Suppressor macrophage treated with lipopolysaccharide for 4 hours (primary cell): ENCODE measurements at regions not wholly inside any gene's neighbourhood (a gene's known extent, or its start where the extent isn't known, plus 50 kb on each side); places are given as distances from the start of the nearest gene placed in this dataset.

Experiments used
- DNase-seq: peaks from one replicate; pipeline ENCODE4 v3.0.0-alpha.2; 2020

DNA sequence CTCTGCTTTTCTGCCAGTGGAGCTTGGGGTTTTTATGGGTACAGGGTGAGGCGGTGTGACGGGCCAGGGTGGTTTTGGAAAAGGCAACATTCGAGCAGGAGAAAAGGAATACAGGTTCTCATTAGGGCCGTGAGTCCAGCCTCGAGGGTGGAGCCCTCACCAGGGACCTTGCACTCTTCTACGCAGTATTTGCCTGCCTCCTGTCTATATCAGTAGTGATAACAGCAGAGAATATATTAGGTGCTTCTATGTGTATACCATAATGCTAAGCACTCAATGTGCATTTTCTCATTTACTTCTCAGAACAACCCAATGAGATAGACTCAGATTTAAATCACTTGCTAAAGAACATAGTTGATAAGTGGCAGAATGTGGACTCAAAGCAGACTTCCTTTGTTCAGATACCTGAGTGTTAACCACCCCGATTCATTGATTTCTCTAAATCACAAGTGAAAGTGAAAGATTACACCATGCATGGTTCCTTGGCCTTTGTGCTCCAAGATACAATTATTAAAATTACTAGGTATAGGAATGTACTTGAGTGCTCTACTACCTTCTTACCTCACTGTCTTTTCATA lies 403.9 kb downstream of the PCDH7 start:
- DNase-seq = no peak

DNA sequence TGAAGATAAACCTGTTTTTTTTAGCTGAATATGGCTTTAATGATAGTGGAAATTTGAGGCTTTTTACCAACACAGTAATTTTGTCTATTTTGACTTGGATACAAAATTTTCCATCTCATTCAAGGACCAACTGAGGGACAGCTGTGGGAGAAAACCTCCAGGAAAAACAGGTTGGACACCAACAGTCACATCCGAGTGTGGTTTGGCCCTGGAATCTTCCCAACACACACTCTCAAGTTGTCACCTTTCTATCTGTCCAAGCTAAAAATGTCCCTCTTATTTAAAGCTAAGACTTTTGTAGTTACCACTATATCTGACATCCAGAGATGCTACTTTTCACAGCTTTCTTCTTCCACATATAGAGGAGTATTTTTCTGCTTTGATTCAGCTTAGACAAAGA lies 404.9 kb downstream of the PCDH7 start:
- DNase-seq = no peak

DNA sequence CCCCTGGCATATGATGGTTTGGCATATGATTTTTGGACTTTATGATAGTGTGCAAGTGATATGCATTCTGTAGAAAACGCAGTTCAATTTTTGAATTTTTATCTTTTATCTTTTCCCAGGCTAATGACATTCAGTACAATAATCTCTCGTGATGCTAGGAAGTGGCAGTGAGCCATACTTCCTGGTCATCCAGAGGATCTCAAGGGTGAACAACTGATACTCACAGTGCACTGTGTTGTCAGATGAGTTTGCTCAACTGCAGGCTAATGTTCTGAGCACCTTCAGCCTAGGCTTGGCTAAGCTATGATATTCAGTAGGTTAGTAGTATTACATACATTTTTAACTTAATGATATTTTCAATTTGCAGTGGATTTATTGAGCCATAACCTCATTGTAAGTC lies 405.3 kb downstream of the PCDH7 start:
- DNase-seq = no peak

GRCh38 chr4:31126881-31127398 lies 406.8 kb downstream of the PCDH7 start:
- DNase-seq = no peak

- no peak for DNase-seq
Observed at GRCh38 chr4:31130930-31131329, 410.8 kb downstream of the PCDH7 start.

DNA sequence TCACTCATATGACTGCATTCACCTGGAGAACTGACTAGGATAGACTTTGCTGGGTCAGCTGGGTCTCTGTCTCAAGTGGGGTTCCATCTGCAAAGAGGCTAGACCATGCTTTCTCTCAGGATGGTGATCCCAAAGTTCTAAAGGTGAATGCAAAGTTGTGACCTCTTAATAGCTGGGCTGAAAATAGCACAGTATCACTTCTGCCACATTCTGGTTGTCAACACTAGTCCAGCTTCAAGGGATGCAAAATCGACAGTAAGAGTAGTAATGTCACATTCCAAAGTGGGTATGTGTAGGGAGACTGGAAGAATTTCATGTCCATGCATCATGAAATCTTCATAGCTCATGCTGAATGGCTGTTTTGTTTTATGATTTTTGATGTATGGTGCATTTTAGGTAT lies 414.6 kb downstream of the PCDH7 start:
- DNase-seq = no peak

DNA sequence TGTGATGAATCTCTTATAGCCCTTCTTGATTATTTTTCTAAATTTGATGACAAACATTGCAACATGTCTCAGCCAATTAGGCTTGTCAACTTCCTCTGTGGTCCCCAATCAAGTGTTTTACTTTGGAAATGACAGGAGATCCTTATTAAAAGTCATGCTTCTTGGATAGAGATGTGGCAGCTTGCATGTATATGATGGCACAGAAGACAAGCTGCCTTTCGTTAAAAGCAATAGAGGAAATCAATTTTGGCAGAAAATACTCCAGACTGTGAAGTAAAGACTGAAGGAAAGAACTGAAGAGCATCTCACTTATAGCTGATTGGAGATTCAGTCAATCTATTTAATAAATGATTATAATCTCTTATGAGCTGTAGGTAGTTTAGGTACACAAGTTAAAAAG lies 419.6 kb downstream of the PCDH7 start:
- DNase-seq = no peak

GRCh38 chr4:31141095-31141831 lies 421.1 kb downstream of the PCDH7 start:
- no peak for DNase-seq

DNA sequence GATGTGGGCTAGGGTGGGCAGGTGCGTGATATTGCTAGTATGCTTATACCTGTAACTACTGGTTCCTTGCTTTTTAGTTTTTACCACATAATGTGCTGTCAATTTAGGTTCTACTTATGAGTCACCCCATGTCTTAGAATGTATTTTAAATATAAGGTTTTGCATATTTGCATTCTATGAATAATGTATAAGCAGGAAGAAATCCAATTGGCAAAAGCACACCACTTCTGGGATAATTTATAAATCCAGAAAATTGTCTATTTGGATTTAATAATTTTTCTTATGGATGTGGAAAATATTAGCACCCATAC lies 421.6 kb downstream of the PCDH7 start:
- DNase-seq = no peak

DNA sequence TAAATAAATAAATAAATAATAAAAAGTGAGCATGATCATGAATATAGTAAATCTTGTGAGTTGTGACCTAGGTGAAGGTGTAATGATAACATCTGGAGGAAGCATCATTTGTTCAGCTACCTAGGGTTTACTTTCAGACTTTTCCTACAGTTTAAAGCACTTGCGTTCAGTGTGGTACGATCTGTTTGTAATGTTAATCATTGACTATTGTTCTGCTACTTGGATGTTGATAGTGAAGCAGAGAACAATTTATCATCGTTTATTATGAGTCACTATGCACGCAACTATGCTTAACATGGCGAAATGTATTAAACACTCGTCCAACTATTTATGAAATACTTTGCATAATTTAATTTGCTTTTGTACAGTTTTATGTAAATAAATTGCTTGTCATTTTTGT lies 426.2 kb downstream of the PCDH7 start:
- DNase-seq = no peak

GRCh38 chr4:31148990-31149389 lies 428.8 kb downstream of the PCDH7 start:
- DNase-seq = no peak

- no peak for DNase-seq
Observed at GRCh38 chr4:31156221-31156620, 436.1 kb downstream of the PCDH7 start.

DNA sequence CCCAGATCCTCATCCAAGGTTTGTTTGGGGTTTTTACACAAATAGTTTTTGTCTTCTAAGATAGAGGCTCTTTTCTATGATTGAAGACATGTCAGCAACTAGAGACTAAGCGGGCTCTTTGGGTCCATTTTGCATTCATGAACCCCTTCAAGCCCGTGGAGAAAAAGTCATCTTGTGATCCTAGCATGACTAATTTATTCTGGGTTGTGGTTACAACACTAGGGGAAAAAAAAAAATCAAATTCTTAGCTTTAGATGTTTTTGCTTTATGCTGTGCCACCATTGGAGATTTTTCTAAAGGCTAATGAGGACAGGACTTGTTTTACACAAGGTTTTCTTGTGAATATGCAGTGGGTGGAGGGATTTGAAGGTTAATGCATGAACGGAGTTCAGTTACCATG lies 440.0 kb downstream of the PCDH7 start:
- DNase-seq = no peak

DNA sequence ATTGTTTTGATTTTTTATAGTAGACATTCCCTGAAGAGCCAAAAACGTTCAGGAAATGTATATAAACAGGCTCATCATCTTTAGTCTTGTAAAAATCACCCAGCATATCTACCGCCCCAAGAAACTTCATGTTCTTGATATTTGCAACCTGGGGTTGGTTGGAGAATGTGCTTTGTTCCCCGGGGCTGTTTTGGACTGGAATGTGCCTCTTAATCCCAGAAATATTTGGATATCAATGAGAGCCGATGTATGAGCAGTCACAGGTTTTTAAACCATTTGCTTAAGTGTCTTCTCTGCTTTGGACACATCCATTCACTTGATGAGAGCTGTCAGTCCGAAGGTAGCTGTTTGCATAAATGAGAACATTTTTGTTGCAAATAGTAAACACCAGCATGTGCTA lies 449.7 kb downstream of the PCDH7 start:
- DNase-seq = no peak

GRCh38 chr4:31171362-31171761 lies 451.2 kb downstream of the PCDH7 start:
- no peak for DNase-seq

GRCh38 chr4:31175242-31175910 lies 455.2 kb downstream of the PCDH7 start:
- no peak for DNase-seq

DNA sequence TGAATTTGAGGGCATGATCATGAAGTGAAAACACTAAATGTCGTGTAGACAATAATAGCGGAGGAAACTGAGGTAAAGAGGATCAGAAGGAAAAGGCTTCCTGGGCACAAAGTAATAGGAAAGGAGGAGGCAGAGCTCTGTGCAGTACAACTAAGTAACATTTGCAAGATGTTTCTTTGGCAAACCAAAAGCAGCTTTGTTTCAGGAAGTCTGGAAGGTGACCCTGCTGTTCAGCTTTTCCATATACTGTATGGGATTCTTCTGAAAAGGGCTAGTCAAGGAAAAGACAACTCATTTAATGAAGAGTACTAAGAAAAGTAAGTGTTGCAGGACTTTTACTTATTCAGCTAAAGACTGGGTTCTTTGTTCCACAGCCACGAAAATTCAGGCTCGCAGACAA lies 463.1 kb downstream of the PCDH7 start:
- DNase-seq = no peak

- DNase-seq = no peak
Observed at GRCh38 chr4:31185014-31185585, 464.9 kb downstream of the PCDH7 start.

GRCh38 chr4:31187979-31188378 lies 467.8 kb downstream of the PCDH7 start:
- no peak for DNase-seq

DNA sequence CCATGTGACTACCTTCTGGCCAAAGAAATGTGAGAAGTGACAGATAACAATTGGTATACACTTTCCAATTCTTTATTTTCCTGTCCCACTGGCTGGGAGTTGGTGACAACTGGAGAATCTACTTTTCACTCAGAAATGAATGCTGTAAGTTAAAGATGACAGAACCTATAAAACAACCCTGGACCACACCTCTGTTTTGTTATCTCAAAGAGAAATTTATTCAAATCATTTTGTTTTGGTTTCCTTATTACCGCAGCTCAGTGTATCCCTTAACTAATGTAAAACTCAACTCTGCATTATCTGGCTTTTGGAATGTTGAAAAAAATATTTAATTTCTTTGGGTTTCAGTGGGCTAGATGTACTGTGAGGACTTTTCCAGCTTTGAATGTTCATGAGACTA lies 469.8 kb downstream of the PCDH7 start:
- DNase-seq = no peak

DNA sequence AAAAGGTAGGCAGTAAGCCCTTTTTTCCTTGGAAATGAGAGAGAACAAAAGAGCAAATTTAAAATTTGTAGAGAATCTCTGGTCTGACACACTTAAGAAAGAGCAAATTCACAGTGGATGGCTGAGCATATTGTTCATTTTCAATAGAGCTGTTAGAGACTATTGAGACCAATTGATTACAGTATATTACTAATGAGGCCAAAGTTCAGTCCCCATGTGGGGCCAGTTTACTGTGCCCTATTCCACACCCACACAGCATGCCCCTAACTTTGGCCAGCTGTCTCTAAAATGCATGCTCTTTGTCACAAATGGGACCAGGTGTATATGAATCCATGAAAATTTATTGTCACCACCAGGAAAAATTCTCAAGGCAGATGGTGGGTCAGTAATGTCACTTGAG lies 470.5 kb downstream of the PCDH7 start:
- DNase-seq = no peak

DNA sequence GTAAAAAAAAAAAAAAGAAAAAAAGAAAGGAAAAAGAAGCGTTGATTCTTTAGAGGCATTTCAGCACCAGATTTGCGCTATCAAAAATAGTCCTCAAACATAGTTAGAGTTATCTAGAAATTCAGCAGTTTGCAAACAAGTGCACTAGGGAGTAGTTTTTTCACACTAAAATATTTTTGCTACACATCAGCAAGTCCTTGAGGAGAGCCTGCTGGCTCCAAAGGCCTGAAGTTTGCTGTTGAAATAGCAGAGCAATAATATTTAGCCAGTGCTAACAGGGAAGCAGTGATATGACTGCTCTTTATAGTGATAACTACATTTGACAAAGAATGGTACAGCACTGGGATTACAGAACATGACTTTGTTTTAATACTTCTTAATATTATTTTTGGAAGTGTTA lies 472.2 kb downstream of the PCDH7 start:
- no peak for DNase-seq

- no peak for DNase-seq
Observed at GRCh38 chr4:31193521-31193920, 473.4 kb downstream of the PCDH7 start.

DNA sequence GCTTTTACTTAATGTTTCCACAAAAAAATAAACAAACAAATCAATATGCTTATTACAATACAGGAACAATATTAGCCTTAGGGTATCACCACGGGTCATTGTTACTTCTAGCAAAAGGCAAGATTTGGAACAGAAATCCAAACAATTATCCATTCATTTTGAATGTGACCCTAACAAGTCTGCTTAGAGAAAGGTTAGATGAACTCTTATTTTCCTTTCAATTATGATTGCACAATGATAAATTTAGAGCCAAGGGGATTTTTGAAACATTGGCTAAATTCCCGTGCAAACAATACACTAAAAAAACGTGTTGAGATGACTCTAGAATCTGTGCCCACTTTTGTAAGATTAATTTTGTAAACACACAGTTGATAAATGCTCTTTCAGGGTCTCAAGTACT lies 474.7 kb downstream of the PCDH7 start:
- no peak for DNase-seq
